GM12878 (cell line): ENCODE measurements at regions not wholly inside any gene's neighbourhood (a gene's known extent, or its start where the extent isn't known, plus 50 kb on each side); places are given as distances from the start of the nearest gene placed in this dataset.

Experiments
- ATAC-seq: fragments of 200-7000 bp; cut with Tn5 transposase; 3 replicates; pipeline ENCODE4 v1.9.1; 2020; ENCODE audit warnings: mild to moderate bottlenecking, moderate library complexity
- BruUV-seq: library from RNA; stranded (reverse); fragments of 400-500 nt; replicated peaks from 2 replicates; lab custom pipeline; 2021; lab: Mats Ljungman, UMichigan
- CTCF ChIA-PET: fragments of 300-600 bp; sonication (Branson Sonifier 250); formaldehyde crosslinking; extraction: SDS; loops from one replicate; lab custom pipeline; 2021; ENCODE audit warnings: inconsistent platforms; lab: Yijun Ruan, JAX
- POLR2A ChIA-PET: fragments of 350-600 bp; formaldehyde crosslinking; extraction: SDS; loops from one replicate; lab custom pipeline; 2021; ENCODE audit warnings: inconsistent platforms; lab: Charles Lee
- RAD21 ChIA-PET: fragments of 300-600 bp; sonication (Branson Sonifier 250); formaldehyde crosslinking; loops from one replicate; lab custom pipeline; 2023; ENCODE audit warnings: antibody characterized with exemption; ENCODE audit not compliant: unreplicated experiment; lab: Charles Lee
- SMC1A ChIA-PET: fragments of 300-600 bp; sonication (Branson Sonifier 250); formaldehyde crosslinking; loops from one replicate; lab custom pipeline; 2023; ENCODE audit not compliant: unreplicated experiment, uncharacterized antibody; lab: Charles Lee
- DNase-seq: peaks from one replicate; pipeline ENCODE4 v3.0.0-alpha.2; 2011; ENCODE audit warnings: low read depth, low spot score
- FAIRE-seq: peaks from 3 replicates; lab custom pipeline; 2011; peaks lifted over from hg19 to GRCh38; lab: Jason Lieb, UNC
- H2AFZ ChIP-seq: 2 replicates; pipeline ENCODE4 v1.6.0; 2011; ENCODE audit warnings: low read depth, low read length, control low read depth; ENCODE audit not compliant: control insufficient read depth
- H3K27ac ChIP-seq: 2 replicates; pipeline ENCODE4 v1.5.1; 2011; ENCODE audit warnings: control low read depth; ENCODE audit not compliant: control insufficient read depth, insufficient read depth
- H3K27me3 ChIP-seq, 2 experiments: replicated peaks in 1 of 2; 2 replicates each; pipeline versions ENCODE4 v1.6.0 to v1.6.1; 2011; ENCODE audit warnings: low read length in 1 of 2; ENCODE audit not compliant: control insufficient read depth in 2 of 2, insufficient read depth in 2 of 2
- H3K36me3 ChIP-seq, 2 experiments: 2 replicates each; pipeline ENCODE4 v1.5.1; 2011; ENCODE audit warnings: low read length in 1 of 2; ENCODE audit not compliant: control insufficient read depth in 2 of 2, insufficient read depth in 2 of 2
- H3K4me1 ChIP-seq: 2 replicates; pipeline ENCODE4 v1.6.1; 2011; ENCODE audit warnings: mild to moderate bottlenecking, low read length, moderate library complexity, mixed read lengths; ENCODE audit not compliant: control insufficient read depth, insufficient read depth
- H3K4me2 ChIP-seq: 2 replicates; pipeline ENCODE4 v1.6.0; 2011; ENCODE audit warnings: control low read depth; ENCODE audit not compliant: control insufficient read depth, insufficient read depth
- H3K4me3 ChIP-seq: fragments of 200-600 bp; sonication (generic); 2 replicates; pipeline ENCODE4 v1.5.1; 2016
- H3K79me2 ChIP-seq: 2 replicates; pipeline ENCODE4 v1.6.0; 2011; ENCODE audit warnings: low read length; ENCODE audit not compliant: control insufficient read depth, insufficient read depth
- H3K9ac ChIP-seq: 2 replicates; pipeline ENCODE4 v1.8.0; 2011; ENCODE audit warnings: low read length, control low read depth, mixed read lengths; ENCODE audit not compliant: control insufficient read depth, insufficient read depth
- H3K9me3 ChIP-seq: replicated peaks from 3 replicates; pipeline ENCODE4 v1.5.1; 2011; ENCODE audit warnings: mild to moderate bottlenecking, low read length; ENCODE audit not compliant: control insufficient read depth, insufficient read depth
- H4K20me1 ChIP-seq: 2 replicates; pipeline ENCODE4 v1.6.0; 2011; ENCODE audit not compliant: control insufficient read depth, insufficient read depth
- CEBPB ChIP-seq, 2 experiments: fragments of 150-350 bp in 1 of 2; IDR thresholded peaks; 2 replicates each; pipeline ENCODE4 v1.6.1; 2012 to 2014; ENCODE audit warnings: low read depth in 2 of 2, low read length in 2 of 2, borderline replicate concordance in 1 of 2, inconsistent platforms in 1 of 2
- CUX1 ChIP-seq: IDR thresholded peaks from 2 replicates; pipeline ENCODE4 v1.6.1; 2012; ENCODE audit warnings: improper control_type of control experiment, low read depth, low read length; ENCODE audit not compliant: insufficient replicate concordance
- MYC ChIP-seq: IDR thresholded peaks from 2 replicates; pipeline ENCODE4 v1.6.1; 2011; ENCODE audit warnings: mild to moderate bottlenecking, low read length, moderate library complexity, inconsistent platforms; ENCODE audit not compliant: insufficient read depth, insufficient replicate concordance, insufficient read length, severe bottlenecking
- PML ChIP-seq: IDR thresholded peaks from 2 replicates; pipeline ENCODE4 v1.6.1; 2012; ENCODE audit warnings: low read length, inconsistent platforms
- SIN3A ChIP-seq: IDR thresholded peaks from 2 replicates; pipeline ENCODE4 v1.6.1; 2012; ENCODE audit warnings: low read depth, low read length, improper control_type of control experiment
- WGBS: methylation state at CpG from one replicate; pipeline ENCODE4 v1.1.6; 2016; ENCODE audit warnings: low lambda C conversion rate; ENCODE audit not compliant: insufficient replicate concordance, insufficient coverage; ENCODE audit errors: missing lambda C conversion rate; 5-methylcytosine and 5-hydroxymethylcytosine counted together
- in situ Hi-C: fragments of 300-500 bp; cut with MboI; formaldehyde crosslinking; loops from 9 replicates; pipeline ENCODE4 v1.14.3; 2018; ENCODE audit warnings: mixed read lengths
- intact Hi-C: fragments of 100-400 bp; cut with micrococcal nuclease; formaldehyde crosslinking; loops from one replicate; pipeline ENCODE4 v1.14.2; 2022; ENCODE audit not compliant: unreplicated experiment
- TF ChIP-seq, protein P1 (sequence below): fragments of 450-650 bp; formaldehyde crosslinking; IDR thresholded peaks from 2 replicates; pipeline ENCODE4 v1.5.0; 2022; ENCODE audit warnings: mild to moderate bottlenecking, missing genetic modification characterization

GRCh38 chr9:7967093-7967827, 167.7 kb upstream of the DMAC1 start:
- in situ Hi-C loops: no loop called here
- Histone ChIP-seq H3K4me3 (no peak overlapping the region), H4K20me1 (no peaks in the 10 kb centered on the region), H3K9me3 (no peaks in the 10 kb centered on the region)
- 45% methylated on average over 7 of the region's 7 CpGs for WGBS
- CTCF ChIA-PET: no interaction called here
- no peak for ATAC-seq
- RAD21 ChIA-PET: no interaction called here
- TF ChIP-seq SIN3A (no peak), CUX1 (no peak), PML (no peak), MYC (no peak), CEBPB (IDR thresholded peaks at IDR 0.05; ENCODE audit: borderline replicate concordance in 1 of 2, low read depth in 2 of 2, low read length in 2 of 2) (no peak)
- TF ChIP-seq, protein P1, sequence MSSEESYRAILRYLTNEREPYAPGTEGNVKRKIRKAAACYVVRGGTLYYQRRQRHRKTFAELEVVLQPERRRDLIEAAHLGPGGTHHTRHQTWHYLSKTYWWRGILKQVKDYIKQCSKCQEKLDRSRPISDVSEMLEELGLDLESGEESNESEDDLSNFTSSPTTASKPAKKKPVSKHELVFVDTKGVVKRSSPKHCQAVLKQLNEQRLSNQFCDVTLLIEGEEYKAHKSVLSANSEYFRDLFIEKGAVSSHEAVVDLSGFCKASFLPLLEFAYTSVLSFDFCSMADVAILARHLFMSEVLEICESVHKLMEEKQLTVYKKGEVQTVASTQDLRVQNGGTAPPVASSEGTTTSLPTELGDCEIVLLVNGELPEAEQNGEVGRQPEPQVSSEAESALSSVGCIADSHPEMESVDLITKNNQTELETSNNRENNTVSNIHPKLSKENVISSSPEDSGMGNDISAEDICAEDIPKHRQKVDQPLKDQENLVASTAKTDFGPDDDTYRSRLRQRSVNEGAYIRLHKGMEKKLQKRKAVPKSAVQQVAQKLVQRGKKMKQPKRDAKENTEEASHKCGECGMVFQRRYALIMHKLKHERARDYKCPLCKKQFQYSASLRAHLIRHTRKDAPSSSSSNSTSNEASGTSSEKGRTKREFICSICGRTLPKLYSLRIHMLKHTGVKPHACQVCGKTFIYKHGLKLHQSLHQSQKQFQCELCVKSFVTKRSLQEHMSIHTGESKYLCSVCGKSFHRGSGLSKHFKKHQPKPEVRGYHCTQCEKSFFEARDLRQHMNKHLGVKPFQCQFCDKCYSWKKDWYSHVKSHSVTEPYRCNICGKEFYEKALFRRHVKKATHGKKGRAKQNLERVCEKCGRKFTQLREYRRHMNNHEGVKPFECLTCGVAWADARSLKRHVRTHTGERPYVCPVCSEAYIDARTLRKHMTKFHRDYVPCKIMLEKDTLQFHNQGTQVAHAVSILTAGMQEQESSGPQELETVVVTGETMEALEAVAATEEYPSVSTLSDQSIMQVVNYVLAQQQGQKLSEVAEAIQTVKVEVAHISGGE: no peak
- TF ChIP-seq, all 136 proteins: peak for 0
- no peak for FAIRE-seq
- Histone ChIP-seq H2AFZ (no peak overlapping the region), H3K4me1 (no peaks in the 10 kb centered on the region), H3K27ac (no peak overlapping the region), H3K4me2 (no peak overlapping the region), H3K79me2 (no peaks in the 10 kb centered on the region), H3K36me3 (no peaks in the 10 kb centered on the region), H3K27me3 (no peaks in the 10 kb centered on the region), H3K9ac (no peak overlapping the region)
- POLR2A ChIA-PET: no interaction called here
- SMC1A ChIA-PET: no interaction called here
- intact Hi-C loops: no loop called here
- BruUV-seq: no TSS peak
- no peak for DNase-seq
